OCI-LY3 (cell line): ENCODE measurements at regions not wholly inside any gene's neighbourhood (a gene's known extent, or its start where the extent isn't known, plus 50 kb on each side); places are given as distances from the start of the nearest gene placed in this dataset.
A peak's percentile ranks its signal among the peaks of the same experiment; 100 is the strongest.

Source experiments
- EZH2phosphoT487 ChIP-seq: fragments of 200-600 bp; shearing (Covaris generic); IDR thresholded peaks from 2 replicates; pipeline ENCODE4 v1.6.1; 2018; ENCODE audit warnings: antibody characterized with exemption, mixed run types, low read depth
- TF ChIP-seq, protein P1 (sequence below): fragments of 200-600, 300-600 bp; sonication (generic); IDR thresholded peaks from 2 replicates; pipeline ENCODE4 v1.5.1; 2014; ENCODE audit warnings: antibody characterized with exemption, low read length, low read depth

- TF ChIP-seq, protein P1, sequence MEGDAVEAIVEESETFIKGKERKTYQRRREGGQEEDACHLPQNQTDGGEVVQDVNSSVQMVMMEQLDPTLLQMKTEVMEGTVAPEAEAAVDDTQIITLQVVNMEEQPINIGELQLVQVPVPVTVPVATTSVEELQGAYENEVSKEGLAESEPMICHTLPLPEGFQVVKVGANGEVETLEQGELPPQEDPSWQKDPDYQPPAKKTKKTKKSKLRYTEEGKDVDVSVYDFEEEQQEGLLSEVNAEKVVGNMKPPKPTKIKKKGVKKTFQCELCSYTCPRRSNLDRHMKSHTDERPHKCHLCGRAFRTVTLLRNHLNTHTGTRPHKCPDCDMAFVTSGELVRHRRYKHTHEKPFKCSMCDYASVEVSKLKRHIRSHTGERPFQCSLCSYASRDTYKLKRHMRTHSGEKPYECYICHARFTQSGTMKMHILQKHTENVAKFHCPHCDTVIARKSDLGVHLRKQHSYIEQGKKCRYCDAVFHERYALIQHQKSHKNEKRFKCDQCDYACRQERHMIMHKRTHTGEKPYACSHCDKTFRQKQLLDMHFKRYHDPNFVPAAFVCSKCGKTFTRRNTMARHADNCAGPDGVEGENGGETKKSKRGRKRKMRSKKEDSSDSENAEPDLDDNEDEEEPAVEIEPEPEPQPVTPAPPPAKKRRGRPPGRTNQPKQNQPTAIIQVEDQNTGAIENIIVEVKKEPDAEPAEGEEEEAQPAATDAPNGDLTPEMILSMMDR = peak; percentile 44
- TF ChIP-seq EZH2phosphoT487 = no peak
Observed at GRCh38 chr14:55843718-55844403, 263.9 kb downstream of the KTN1 start.
